ENCODE measurements at regions not wholly inside any gene's neighbourhood (a gene's known extent, or its start where the extent isn't known, plus 50 kb on each side); places are given as distances from the start of the nearest gene placed in this dataset.

DNA sequence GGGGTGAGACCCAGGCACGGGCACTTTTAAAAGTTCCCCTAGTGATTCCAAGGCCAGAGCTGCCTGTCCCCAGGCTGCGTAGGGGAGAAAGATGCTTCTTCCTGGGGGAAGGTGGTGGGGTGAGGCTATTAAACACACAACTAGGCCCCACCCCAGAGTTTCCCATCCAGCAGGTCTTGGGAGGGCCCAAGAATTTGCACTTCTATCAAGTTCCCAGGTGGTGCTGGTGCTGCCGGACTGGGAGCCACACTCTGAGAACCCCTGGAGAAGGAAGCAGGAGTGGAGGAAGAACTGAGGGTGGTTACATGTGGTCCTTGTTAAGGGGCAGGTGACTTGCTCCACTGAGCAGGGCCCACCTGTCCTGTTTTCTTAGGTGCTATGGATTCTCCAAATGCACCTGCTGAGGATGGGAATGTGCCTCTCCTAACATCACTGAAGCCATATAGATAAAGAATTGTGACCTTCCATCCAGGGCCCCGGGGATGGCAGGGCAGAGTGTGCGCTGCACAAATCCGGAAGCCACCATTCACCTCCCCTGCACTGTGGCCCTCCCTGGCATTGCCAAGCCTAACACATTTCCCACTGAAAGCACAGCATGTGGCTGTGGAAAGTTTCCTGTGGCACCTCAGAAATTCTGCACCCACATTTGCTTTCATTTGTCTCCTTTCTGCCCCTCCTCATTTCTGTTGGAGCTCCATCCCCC, 111.5 kb upstream of the MEF2A start:
- TF ChIP-seq EGR1 (IDR thresholded peaks at IDR 0.05): no peak
- TF ChIP-seq MAX (IDR thresholded peaks at IDR 0.05): no peak
- no peak for TF ChIP-seq REST (IDR thresholded peaks at IDR 0.05; ENCODE audit: low read depth)
- TF ChIP-seq CEBPB (IDR thresholded peaks at IDR 0.05): no peak
- TF ChIP-seq EP300 (IDR thresholded peaks at IDR 0.05; ENCODE audit: borderline replicate concordance): no peak
- no peak for TF ChIP-seq YY1 (IDR thresholded peaks at IDR 0.05; ENCODE audit: low read depth)
- TF ChIP-seq TAF1 (IDR thresholded peaks at IDR 0.05; ENCODE audit: low read depth): no peak
- TF ChIP-seq RAD21 (IDR thresholded peaks at IDR 0.05; ENCODE audit: low read depth): no peak
- no peak for TF ChIP-seq USF1 (IDR thresholded peaks at IDR 0.05)
- no peak for TF ChIP-seq TCF12 (IDR thresholded peaks at IDR 0.05; ENCODE audit: low read depth)
- no peak for TF ChIP-seq NFIC (IDR thresholded peaks at IDR 0.05)
- TF ChIP-seq CREB1 (IDR thresholded peaks at IDR 0.05; ENCODE audit: low read depth): no peak

DNA sequence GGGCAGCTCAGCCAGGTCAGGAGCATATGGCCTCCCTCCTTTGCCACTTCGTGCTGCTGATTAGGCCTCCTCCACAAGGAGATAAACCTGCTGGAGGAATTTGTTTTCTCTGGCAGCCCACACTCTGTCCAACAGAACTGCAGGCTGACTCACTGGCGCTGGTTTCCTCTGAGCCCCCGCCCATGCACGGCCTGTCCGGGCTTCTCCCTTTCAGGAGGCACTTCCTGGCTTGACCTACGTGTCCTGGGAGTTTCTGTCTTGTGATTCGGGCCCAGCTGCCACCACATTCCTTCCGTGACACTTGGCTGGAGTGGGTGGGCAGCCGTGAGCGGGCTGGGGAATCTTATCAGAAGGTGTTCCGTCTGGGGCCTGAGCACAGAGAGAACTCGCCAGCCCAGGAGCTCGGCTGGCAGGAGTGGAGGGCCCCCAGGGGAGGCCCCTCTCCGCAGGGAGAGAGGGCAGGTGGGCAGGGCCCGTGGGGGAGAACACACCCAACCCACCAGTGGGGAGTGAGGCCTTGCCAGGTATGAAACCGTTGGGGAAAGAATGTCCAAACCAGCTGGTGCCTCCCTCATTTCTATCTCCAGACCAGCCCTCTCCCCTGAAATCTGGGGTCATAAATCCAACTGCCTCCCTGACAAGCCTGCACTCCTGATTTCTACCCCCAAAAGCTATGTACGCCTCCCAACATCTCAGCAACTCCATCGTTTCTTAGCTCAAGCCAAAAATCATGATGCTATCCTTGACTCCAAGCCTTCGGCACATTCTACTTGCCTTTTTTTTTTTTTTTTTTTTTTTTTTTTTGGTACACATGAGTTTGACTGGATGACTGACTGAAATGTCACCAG, 110.6 kb upstream of the MEF2A start:
- no peak for TF ChIP-seq EP300 (IDR thresholded peaks at IDR 0.05; ENCODE audit: borderline replicate concordance)
- no peak for TF ChIP-seq TCF12 (IDR thresholded peaks at IDR 0.05; ENCODE audit: low read depth)
- peak; percentile 28; the same call in 1 of the 2 replicates for TF ChIP-seq MAX (IDR thresholded peaks at IDR 0.05)

DNA sequence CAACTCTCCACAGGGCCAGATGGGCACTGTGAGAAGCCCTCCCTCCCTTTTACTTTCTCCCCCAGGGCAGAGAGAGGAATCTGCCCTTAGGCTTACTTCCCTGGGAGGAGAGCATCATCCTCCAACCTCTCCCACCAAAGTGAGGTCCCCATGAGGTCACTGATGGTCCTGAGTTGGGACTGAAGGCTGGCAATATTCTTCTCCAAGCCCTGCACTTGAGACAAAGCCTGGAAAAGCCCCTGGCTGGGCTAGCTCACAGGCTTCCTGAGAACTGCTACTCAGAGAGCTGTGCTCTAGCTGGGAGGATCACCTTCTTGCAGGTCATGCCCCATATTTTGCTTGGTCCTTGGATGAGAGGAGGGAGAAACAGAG, 110.0 kb upstream of the MEF2A start:
- TF ChIP-seq FOXM1 (IDR thresholded peaks at IDR 0.05; ENCODE audit: borderline replicate concordance, low read depth): no peak
- no peak for TF ChIP-seq CEBPB (IDR thresholded peaks at IDR 0.05)
- TF ChIP-seq CREB1 (IDR thresholded peaks at IDR 0.05; ENCODE audit: low read depth): no peak
- no peak for TF ChIP-seq MAX (IDR thresholded peaks at IDR 0.05)
- no peak for TF ChIP-seq EP300 (IDR thresholded peaks at IDR 0.05; ENCODE audit: borderline replicate concordance)
- no peak for TF ChIP-seq REST (IDR thresholded peaks at IDR 0.05; ENCODE audit: low read depth)
- no peak for TF ChIP-seq YY1 (IDR thresholded peaks at IDR 0.05; ENCODE audit: low read depth)
- TF ChIP-seq TAF1 (IDR thresholded peaks at IDR 0.05; ENCODE audit: low read depth): no peak

- TF ChIP-seq EP300 (IDR thresholded peaks at IDR 0.05; ENCODE audit: borderline replicate concordance) (no peak), ZBTB7A (IDR thresholded peaks at IDR 0.05; ENCODE audit: low read depth) (no peak), FOXM1 (IDR thresholded peaks at IDR 0.05; ENCODE audit: borderline replicate concordance, low read depth) (no peak), CEBPB (IDR thresholded peaks at IDR 0.05) (no peak), USF1 (IDR thresholded peaks at IDR 0.05) (no peak)
These were observed 101.6 kb upstream of the MEF2A start for GRCh38 chr15:99464137-99464536.

DNA sequence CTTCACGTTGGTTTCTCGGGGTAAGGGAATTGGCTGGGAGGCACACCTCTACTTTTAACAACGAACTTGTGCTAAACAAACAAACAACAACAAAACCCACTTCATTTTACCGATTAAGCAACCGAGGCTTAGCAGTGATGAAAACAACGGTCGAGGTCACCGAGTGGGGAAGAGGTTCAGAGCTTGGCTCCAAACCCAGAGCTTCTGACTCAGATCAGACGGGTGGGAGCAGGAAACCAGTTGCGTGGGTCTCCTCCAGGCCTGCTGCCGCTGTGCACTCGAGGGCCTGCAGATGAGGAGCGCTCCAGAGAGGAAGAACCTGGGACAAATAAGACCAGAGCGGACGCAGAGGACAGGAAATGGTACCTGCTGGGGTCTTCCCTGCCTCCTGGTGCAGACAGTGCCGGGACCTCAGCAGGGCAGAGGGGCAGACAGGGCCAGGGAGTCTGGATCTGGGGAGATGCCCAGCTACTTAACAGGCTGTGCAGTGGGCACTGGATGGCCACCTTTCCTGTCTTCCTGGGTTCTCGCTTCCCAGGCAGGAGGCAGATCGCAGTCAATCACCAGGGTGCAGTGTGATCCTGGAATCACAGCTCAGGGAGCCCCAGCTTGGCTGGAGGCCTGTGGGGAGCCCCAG, 99.0 kb upstream of the MEF2A start:
- TF ChIP-seq USF1 (IDR thresholded peaks at IDR 0.05) (no peak), CEBPB (IDR thresholded peaks at IDR 0.05) (no peak), RAD21 (IDR thresholded peaks at IDR 0.05; ENCODE audit: low read depth) (no peak), TEAD4 (IDR thresholded peaks at IDR 0.05) (no peak), CREB1 (IDR thresholded peaks at IDR 0.05; ENCODE audit: low read depth) (no peak), REST (IDR thresholded peaks at IDR 0.05; ENCODE audit: low read depth) (no peak), NFIC (IDR thresholded peaks at IDR 0.05) (no peak)

Data from Ishikawa (cell line).